NT2/D1 (cell line): ENCODE measurements at regions not wholly inside any gene's neighbourhood (a gene's known extent, or its start where the extent isn't known, plus 50 kb on each side); places are given as distances from the start of the nearest gene placed in this dataset.

Source experiments
- DNase-seq: peaks from one replicate; pipeline ENCODE4 v3.0.0-alpha.2; 2011; ENCODE audit warnings: low read depth, low spot score
- H3K27me3 ChIP-seq: 2 replicates; pipeline ENCODE4 v1.6.0; 2011; ENCODE audit warnings: mild to moderate bottlenecking; ENCODE audit not compliant: insufficient read length, insufficient read depth
- H3K36me3 ChIP-seq: 2 replicates; pipeline ENCODE4 v1.6.1; 2011; ENCODE audit warnings: mild to moderate bottlenecking, low read length, mixed read lengths; ENCODE audit not compliant: insufficient read depth, insufficient read length
- H3K4me1 ChIP-seq: 2 replicates; pipeline ENCODE4 v1.5.1; 2011; ENCODE audit not compliant: insufficient read depth, insufficient read length
- H3K4me3 ChIP-seq: 2 replicates; pipeline ENCODE4 v1.5.1; 2011; ENCODE audit warnings: low read depth; ENCODE audit not compliant: insufficient read length
- H3K9ac ChIP-seq: 2 replicates; pipeline ENCODE4 v1.6.0; 2011; ENCODE audit warnings: low read depth; ENCODE audit not compliant: insufficient read length
- H3K9me3 ChIP-seq: 2 replicates; pipeline ENCODE4 v1.5.1; 2011; ENCODE audit warnings: mild to moderate bottlenecking, low read length; ENCODE audit not compliant: insufficient read depth
- SUZ12 ChIP-seq: IDR thresholded peaks from 2 replicates; pipeline ENCODE4 v1.6.1; 2011; ENCODE audit not compliant: insufficient read length, insufficient read depth; ENCODE audit errors: extremely low read depth
- YY1 ChIP-seq: IDR thresholded peaks from 2 replicates; pipeline ENCODE4 v1.6.1; 2011; ENCODE audit not compliant: insufficient read length, insufficient read depth
- ZNF274 ChIP-seq: IDR thresholded peaks from 2 replicates; pipeline ENCODE4 v1.6.1; 2011; ENCODE audit warnings: mild to moderate bottlenecking, low read depth, low read length

DNA sequence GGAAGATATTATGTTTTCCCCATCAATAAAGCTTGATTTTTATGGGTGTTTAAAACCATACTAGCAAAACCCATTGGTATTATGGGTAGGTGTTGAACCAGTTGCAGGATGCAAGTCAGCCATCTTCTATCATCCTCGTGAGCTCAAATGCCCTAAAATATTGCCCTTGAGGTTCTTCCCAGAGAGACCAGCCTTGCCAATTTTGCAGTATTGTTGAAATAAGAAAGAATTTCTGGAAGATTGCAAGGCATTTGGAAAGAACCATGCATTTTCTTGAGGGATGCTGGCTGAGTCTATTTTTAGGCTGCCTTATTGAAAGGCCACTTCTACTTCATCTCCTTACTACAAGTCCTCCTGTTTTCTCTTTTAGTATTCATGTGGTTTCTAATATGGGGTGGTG lies 60.9 kb upstream of the SOD3 start:
- H3K9ac ChIP-seq: no peak overlapping the region
- H3K36me3 ChIP-seq: no peaks in the 10 kb centered on the region
- DNase-seq: no peak
- no peaks in the 10 kb centered on the region for H3K4me1 ChIP-seq
- H3K4me3 ChIP-seq: no peak overlapping the region
- no peak for TF ChIP-seq SUZ12
- no peak for TF ChIP-seq YY1
- TF ChIP-seq ZNF274: no peak
- peaks cover 26% of the 10 kb centered on the region for H3K9me3 ChIP-seq
- no peaks in the 10 kb centered on the region for H3K27me3 ChIP-seq

DNA sequence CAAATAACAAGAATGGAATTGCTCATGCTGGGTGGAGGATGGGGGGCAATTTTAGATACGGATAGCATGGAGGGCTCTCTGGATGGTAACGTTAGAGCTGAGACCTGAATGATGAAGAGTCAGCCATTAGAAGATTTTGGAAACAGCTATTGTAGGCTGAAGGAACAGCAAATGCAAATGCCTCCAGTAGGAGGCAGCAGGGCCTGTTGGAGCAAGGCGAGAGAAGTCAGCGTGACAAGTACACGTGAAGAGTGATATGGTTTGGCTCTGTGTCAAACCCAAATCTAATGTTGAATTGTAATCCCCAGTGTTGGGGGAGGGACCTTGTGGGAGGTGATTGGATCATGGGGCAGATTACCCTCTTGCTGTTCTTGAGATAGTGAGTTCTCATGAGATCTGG lies 59.3 kb upstream of the SOD3 start:
- Histone ChIP-seq H3K4me1 (no peaks in the 10 kb centered on the region), H3K4me3 (no peak overlapping the region), H3K9me3 (peaks cover 28% of the 10 kb centered on the region), H3K9ac (no peak overlapping the region), H3K36me3 (no peaks in the 10 kb centered on the region), H3K27me3 (no peaks in the 10 kb centered on the region)
- no peak for TF ChIP-seq ZNF274
- no peak for TF ChIP-seq YY1
- no peak for TF ChIP-seq SUZ12
- no peak for DNase-seq

DNA sequence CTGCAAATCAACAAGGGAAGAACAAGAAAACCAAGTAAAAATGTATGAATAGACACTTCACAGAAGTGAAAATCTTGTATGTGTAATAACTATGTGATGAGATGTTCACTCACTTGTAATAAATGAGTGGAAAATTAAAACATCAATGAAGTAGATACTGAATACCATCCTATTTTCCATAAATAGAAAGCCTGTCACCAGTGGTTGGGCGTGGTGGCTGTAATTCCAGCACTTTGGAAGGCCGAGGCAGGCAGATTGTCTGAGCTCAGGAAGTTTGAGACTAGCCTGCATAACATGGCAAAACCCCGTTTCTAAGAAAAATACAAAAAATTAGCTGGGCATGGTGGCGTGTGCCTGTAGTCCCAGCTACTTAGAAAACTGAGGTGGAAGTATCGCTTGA lies 53.5 kb upstream of the SOD3 start:
- no peak for DNase-seq
- H3K27me3 ChIP-seq: no peaks in the 10 kb centered on the region
- H3K9me3 ChIP-seq: peaks cover 22% of the 10 kb centered on the region
- no peak overlapping the region for H3K4me3 ChIP-seq
- no peak overlapping the region for H3K9ac ChIP-seq
- TF ChIP-seq ZNF274: no peak
- no peak for TF ChIP-seq SUZ12
- no peak for TF ChIP-seq YY1
- H3K4me1 ChIP-seq: no peaks in the 10 kb centered on the region
- H3K36me3 ChIP-seq: no peaks in the 10 kb centered on the region

DNA sequence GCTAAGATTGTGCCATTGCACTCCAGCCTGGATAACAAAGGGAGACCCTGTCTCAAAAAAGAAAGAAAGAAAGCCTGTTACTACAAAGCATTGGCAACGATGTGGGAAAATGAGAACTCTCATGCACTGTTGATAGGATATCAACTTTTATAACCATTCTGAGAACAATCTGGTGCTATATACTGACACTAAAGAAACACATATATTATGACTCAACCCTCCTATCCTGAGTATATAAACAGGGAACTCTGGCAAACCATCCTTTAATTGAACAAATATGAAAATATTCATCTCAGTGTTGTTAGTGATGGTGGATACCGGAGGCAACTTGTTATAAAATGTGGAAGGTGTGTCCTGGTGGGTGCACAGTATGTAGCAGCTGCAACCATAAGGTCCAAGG lies 53.0 kb upstream of the SOD3 start:
- peaks cover 18% of the 10 kb centered on the region for H3K9me3 ChIP-seq
- H3K27me3 ChIP-seq: no peaks in the 10 kb centered on the region
- DNase-seq: no peak
- H3K4me3 ChIP-seq: no peak overlapping the region
- no peaks in the 10 kb centered on the region for H3K36me3 ChIP-seq
- no peaks in the 10 kb centered on the region for H3K4me1 ChIP-seq
- no peak overlapping the region for H3K9ac ChIP-seq
- TF ChIP-seq ZNF274: no peak
- TF ChIP-seq YY1: no peak
- TF ChIP-seq SUZ12: no peak

DNA sequence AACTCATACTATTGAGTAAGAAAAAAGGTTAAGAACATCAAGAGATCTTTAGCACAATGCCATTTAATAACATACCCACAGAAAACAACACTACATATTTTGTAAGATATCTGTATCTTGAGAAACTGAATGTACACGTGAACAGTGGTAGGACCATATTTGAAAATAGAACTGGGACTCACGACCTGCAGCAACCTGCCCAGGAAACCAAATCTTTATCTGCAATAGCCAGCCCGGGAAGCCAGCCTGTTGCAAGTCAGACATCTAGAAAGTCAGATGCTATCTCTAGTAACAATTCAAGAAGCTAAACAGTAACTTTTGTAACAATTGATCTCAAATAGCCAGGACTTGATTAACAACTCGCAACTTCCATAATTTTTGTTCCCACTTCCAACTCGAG lies 52.6 kb upstream of the SOD3 start:
- Histone ChIP-seq H3K9me3 (peaks cover 13% of the 10 kb centered on the region), H3K36me3 (no peaks in the 10 kb centered on the region), H3K4me1 (no peaks in the 10 kb centered on the region), H3K4me3 (no peak overlapping the region), H3K9ac (no peak overlapping the region), H3K27me3 (no peaks in the 10 kb centered on the region)
- TF ChIP-seq ZNF274 (no peak), SUZ12 (no peak), YY1 (no peak)
- DNase-seq: no peak

DNA sequence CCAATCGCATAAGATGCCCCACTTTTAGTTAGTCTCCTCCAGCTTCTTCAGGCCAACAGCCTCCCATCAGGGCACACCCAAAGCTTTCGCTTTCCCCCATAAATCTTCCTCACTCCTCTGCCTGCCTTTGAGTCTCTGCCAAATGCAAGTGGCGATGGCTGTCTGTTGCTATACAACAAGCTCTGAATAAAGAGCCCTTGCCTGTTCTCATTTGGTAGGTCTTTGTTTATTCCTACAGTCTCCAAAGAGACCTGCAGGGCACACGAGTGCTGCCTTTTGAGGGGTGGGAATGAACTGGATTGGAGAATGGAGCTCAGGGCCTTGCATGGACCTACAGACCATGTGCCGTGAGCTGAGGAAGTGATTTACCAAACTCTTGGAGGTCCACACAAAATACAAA lies 52.2 kb upstream of the SOD3 start:
- H3K4me1 ChIP-seq: no peaks in the 10 kb centered on the region
- H3K36me3 ChIP-seq: no peaks in the 10 kb centered on the region
- no peak for DNase-seq
- H3K9me3 ChIP-seq: peaks cover 9% of the 10 kb centered on the region
- TF ChIP-seq YY1 (no peak), ZNF274 (no peak), SUZ12 (no peak)
- no peaks in the 10 kb centered on the region for H3K27me3 ChIP-seq
- no peak overlapping the region for H3K9ac ChIP-seq
- no peak overlapping the region for H3K4me3 ChIP-seq

DNA sequence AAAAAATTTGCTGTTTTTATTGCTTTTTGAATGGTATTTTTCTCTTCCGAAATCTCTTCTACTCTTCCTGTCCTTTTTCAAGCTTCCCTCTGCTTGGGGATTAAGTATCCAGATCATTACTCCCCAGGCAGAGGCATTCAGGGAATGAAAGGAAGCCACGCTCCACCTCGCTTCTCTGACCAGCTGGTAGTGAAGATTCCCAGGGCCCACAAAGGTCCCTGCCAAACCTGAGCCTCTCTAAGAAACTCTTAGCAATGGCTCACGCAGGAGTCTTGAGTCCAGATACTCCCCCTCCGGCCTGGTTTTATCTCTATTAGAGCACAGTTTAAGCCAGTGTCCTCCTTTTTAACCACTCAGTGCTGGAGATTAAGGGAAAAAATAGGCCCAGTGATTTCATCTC lies 51.4 kb upstream of the SOD3 start:
- Histone ChIP-seq H3K27me3 (no peaks in the 10 kb centered on the region), H3K36me3 (no peaks in the 10 kb centered on the region), H3K9ac (no peak overlapping the region), H3K4me3 (no peak overlapping the region), H3K9me3 (peaks cover 4% of the 10 kb centered on the region), H3K4me1 (no peaks in the 10 kb centered on the region)
- TF ChIP-seq ZNF274: no peak
- peak; percentile 72 for DNase-seq

DNA sequence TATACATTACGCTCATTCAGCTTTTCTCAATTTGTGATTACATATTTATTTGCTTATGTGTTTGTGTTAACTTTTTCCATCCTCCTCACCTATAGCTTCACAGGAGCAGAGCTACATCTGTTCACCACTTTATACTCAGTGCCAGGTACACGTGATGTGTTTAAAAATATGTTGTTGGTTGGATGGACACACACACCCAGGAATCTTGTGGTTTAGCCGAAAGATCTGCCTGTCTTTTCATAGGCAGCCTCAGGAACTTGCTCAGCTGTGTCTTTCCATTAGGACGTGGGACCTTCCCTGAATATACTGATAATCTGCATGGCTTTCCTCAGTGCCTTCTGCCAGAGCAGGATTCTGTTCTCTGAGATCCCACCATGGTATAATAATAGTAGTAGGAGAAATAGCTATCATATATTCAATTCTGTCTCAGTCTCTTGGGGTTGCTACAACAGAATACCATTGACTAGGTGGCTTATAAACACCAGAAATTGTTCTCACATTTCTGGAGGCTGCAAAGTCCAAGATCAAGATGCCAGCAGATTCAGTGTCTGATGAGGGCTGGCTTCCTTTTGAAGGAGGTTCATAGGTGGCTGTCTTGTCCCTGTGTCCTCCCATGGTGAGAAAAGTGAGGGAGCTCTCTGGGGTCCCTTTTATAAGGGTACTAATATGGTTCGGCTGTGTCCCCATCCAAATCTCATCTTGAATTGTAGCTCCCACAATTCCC lies 50.0 kb upstream of the SOD3 start:
- H3K9me3 ChIP-seq: peaks cover 4% of the 10 kb centered on the region; the same call in 1 of the 2 replicates
- DNase-seq: no peak
- H3K4me3 ChIP-seq: no peak overlapping the region
- H3K4me1 ChIP-seq: no peaks in the 10 kb centered on the region
- no peak for TF ChIP-seq ZNF274
- no peak for TF ChIP-seq SUZ12
- TF ChIP-seq YY1: no peak
- no peak overlapping the region for H3K9ac ChIP-seq
- no peaks in the 10 kb centered on the region for H3K27me3 ChIP-seq
- no peaks in the 10 kb centered on the region for H3K36me3 ChIP-seq
